Transverse colon (tissue), 4 donors: ENCODE measurements at regions not wholly inside any gene's neighbourhood (a gene's known extent, or its start where the extent isn't known, plus 50 kb on each side); places are given as distances from the start of the nearest gene placed in this dataset.
A peak's percentile ranks its signal among the peaks of the same experiment; 100 is the strongest.

Source experiments
- DNase-seq: peaks from one replicate; pipeline ENCODE4 v3.0.0-alpha.2; 2019
- H3K27ac ChIP-seq, 4 donors: fragments of 200-600 bp; sonication (generic); 2 replicates each; pipeline ENCODE4 v1.5.1; 2016 to 2018; ENCODE audit warnings: inconsistent platforms in 4 of 4
- H3K27me3 ChIP-seq: fragments of 200-600 bp; sonication (generic); 2 replicates; pipeline ENCODE4 v1.5.1; 2017; ENCODE audit warnings: inconsistent platforms
- H3K36me3 ChIP-seq, 4 donors: fragments of 200-600 bp; sonication (generic); 2 replicates each; pipeline ENCODE4 v1.5.1; 2017 to 2019; ENCODE audit warnings: inconsistent platforms in 4 of 4
- H3K4me1 ChIP-seq, 4 donors: fragments of 200-600 bp; sonication (generic); 2 replicates each; pipeline ENCODE4 v1.5.1; 2017 to 2020; ENCODE audit warnings: inconsistent platforms in 4 of 4
- H3K4me3 ChIP-seq, 4 donors: fragments of 200-600 bp; sonication (generic); 1 replicate in 1 of 4; 2 replicates in 3 of 4; pipeline versions ENCODE4 v1.5.1 to v1.6.1; 2017 to 2019; ENCODE audit warnings: inconsistent platforms in 4 of 4
- H3K9me3 ChIP-seq, 2 donors: fragments of 200-600 bp; sonication (generic); 2 replicates each; pipeline ENCODE4 v1.5.1; 2017 to 2019; ENCODE audit warnings: inconsistent platforms in 2 of 2
- CTCF ChIP-seq, 5 experiments: fragments of 200-600 bp in 3 of 5; fragments of 450-650 bp in 2 of 5; sonication (generic) in 3 of 5; IDR thresholded peaks; 1 replicate in 2 of 5; 2 replicates in 3 of 5; pipeline ENCODE4 v1.5.1; 2016 to 2017; ENCODE audit warnings: antibody characterized with exemption in 5 of 5, inconsistent platforms in 3 of 5, mild to moderate bottlenecking in 2 of 5, moderate library complexity in 1 of 5
- EP300 ChIP-seq: sonication (generic); formaldehyde crosslinking; IDR thresholded peaks from one replicate; pipeline ENCODE4 v1.6.1; 2017; ENCODE audit warnings: antibody characterized with exemption, low read depth
- POLR2A ChIP-seq: fragments of 450-650 bp; IDR thresholded peaks from one replicate; pipeline ENCODE4 v1.6.1; 2016; ENCODE audit warnings: antibody characterized with exemption, mild to moderate bottlenecking, moderate library complexity
- POLR2AphosphoS5 ChIP-seq, 3 donors: sonication (generic); formaldehyde crosslinking; IDR thresholded peaks; one replicate each; pipeline ENCODE4 v1.6.1; 2016; ENCODE audit warnings: antibody characterized with exemption in 3 of 3
- WGBS, 2 donors: methylation state at CpG; one replicate each; pipeline ENCODE4 v1.1.5; 2018; ENCODE audit warnings: low coverage in 1 of 2; 5-methylcytosine and 5-hydroxymethylcytosine counted together
- in situ Hi-C, 4 donors: fragments of 200-750 bp; cut with MboI; loops; one replicate each; pipeline versions ENCODE4 v1.15.0 to v1.15.1; 2017; ENCODE audit warnings: low sequenced_read_pairs in 3 of 4, low pct_ligation_motif_present in 1 of 4, low pct_unique_long_range_greater_than_20kb in 1 of 4
- intact Hi-C: fragments of 100-400 bp; cut with DNase I; formaldehyde crosslinking; loops from one replicate; pipeline ENCODE4 v1.15.1; 2023; ENCODE audit warnings: low total_unique reads

DNA sequence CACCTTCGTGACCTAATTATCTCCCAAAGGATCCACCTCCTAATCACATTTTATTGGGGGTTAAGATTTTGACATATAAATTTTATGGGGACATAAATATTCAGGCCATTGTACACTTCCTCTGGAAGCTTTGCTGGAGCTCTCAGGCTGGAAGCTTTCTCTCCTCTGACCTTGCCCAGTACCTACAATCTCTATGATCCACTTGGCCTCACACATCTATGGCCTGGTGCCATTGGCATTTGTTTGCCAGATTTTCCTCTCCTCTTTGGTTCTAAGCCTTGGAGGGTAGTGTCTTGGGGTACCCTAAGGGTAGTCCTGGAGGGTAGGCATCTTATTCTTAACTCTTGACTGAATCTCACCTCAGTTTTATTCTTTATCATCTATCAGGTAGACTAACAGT is 79.0 kb downstream of the HLX start:
- WGBS, 2 donors = 33 to 71% methylated on average over 1 of the region's 1 CpG

DNA sequence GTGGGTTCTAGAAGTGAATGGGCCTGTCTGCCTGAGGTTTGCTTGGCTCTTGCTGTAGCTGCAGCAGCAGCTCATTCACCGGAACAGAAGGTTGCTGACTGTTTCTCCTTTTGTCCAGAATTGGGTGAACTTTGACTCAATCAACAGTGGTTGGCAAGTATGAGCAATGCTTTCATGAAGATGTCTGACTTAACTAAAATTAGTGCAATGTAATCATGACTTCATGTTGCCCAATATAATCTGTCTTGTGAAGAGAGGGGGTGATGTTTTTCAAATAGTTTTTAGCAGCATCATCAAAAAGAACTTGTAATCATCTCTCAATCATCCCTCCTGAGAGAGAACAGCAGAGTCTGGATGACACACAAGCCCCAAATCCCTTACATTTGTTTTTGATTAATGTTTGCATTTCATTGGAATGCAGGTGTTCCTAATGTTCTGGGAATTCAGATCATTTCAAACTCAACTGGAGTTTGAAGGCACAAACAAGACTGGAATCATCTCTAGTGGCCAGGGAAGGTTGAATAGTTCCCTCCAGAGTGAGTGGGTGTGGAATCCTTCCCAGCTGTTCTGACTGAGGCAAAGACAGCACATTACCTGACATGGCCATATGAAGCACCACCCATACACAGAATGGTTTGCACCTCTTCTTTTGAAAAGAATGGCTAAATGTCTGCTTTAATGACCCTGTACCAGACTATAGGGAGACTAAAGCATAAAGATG is 82.9 kb downstream of the HLX start:
- TF ChIP-seq POLR2AphosphoS5 (IDR thresholded peaks at IDR 0.05) (peak; percentile 4 to 36 (median 18)), CTCF (IDR thresholded peaks at IDR 0.05) (no peak), EP300 (no peak)
- no peaks in the 10 kb centered on the region for H3K4me1 ChIP-seq
- in situ Hi-C loops (no loop called here), intact Hi-C loops (no loop called here)
- no peak overlapping the region for H3K27ac ChIP-seq
- no peaks in the 10 kb centered on the region for H3K9me3 ChIP-seq
- no peak overlapping the region for H3K4me3 ChIP-seq
- no peaks in the 10 kb centered on the region for H3K27me3 ChIP-seq
- H3K36me3 ChIP-seq = no peaks in the 10 kb centered on the region
- 75% methylated on average over 1 of the region's 1 CpG; no CpG with 5 or more reads in 1 of the 2 donors for WGBS, 2 donors
- DNase-seq = no peak

More for the DNA sequence above, 79.0 kb downstream of the HLX start:
- intact Hi-C loops = loop anchor here (2.0 kb wide), 1 partner anchor 37 kb away; no protein-coding TSS in a partner anchor
- no peak for TF ChIP-seq POLR2A
- no peak for TF ChIP-seq POLR2AphosphoS5 (IDR thresholded peaks at IDR 0.05)
- no peak for TF ChIP-seq EP300
- no peak for TF ChIP-seq CTCF (IDR thresholded peaks at IDR 0.05)
- in situ Hi-C loops = no loop called here
- H3K9me3 ChIP-seq = no peaks in the 10 kb centered on the region
- no peaks in the 10 kb centered on the region for H3K4me1 ChIP-seq
- no peak overlapping the region for H3K4me3 ChIP-seq
- no peak overlapping the region for H3K27ac ChIP-seq
- no peaks in the 10 kb centered on the region for H3K36me3 ChIP-seq
- no peaks in the 10 kb centered on the region for H3K27me3 ChIP-seq
- DNase-seq = no peak

DNA sequence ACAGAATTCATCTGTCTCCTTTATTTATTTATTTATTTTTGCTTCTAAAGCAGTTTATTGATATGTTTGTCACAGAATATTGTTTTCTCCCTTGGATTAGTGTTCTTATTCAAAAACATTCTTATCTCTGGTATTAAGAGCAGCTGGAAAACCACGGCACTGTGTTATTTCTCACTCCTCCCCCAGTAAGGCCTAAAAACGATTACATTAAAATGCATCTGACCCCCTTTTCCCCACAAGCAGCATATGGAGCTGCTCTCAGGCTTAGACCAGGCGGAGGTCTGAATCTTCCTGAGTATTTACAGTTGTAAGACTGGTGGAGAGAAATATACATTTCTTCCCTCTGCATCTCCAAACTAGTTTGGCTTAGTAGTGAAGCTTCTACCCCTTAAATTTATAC is 86.8 kb downstream of the HLX start:
- Histone ChIP-seq H3K36me3 (no peaks in the 10 kb centered on the region), H3K4me3 (no peak overlapping the region), H3K27ac (no peak overlapping the region), H3K27me3 (no peaks in the 10 kb centered on the region), H3K4me1 (peaks cover 0 to 7% (median 0%) of the 10 kb centered on the region in 4 donors), H3K9me3 (no peaks in the 10 kb centered on the region)
- in situ Hi-C loops (no loop called here), intact Hi-C loops (no loop called here)
- no peak for DNase-seq
- 40 to 70% methylated on average over 1 to 3 of the region's 3 CpGs for WGBS, 2 donors
- TF ChIP-seq POLR2AphosphoS5 (IDR thresholded peaks at IDR 0.05) (no peak), POLR2A (no peak), CTCF (IDR thresholded peaks at IDR 0.05) (no peak), EP300 (no peak)

- intact Hi-C loops = no loop called here
- TF ChIP-seq CTCF (IDR thresholded peaks at IDR 0.05) = no peak
- TF ChIP-seq POLR2A = no peak
- no peak for TF ChIP-seq EP300
- no peak for TF ChIP-seq POLR2AphosphoS5 (IDR thresholded peaks at IDR 0.05)
- Histone ChIP-seq H3K27me3 (no peaks in the 10 kb centered on the region), H3K36me3 (no peaks in the 10 kb centered on the region), H3K4me1 (peaks cover 0 to 7% (median 0%) of the 10 kb centered on the region in 4 donors), H3K9me3 (no peaks in the 10 kb centered on the region), H3K27ac (no peak overlapping the region), H3K4me3 (no peak overlapping the region)
- in situ Hi-C loops = no loop called here
- no peak for DNase-seq
Observed at GRCh38 chr1:220966473-220966872, 87.2 kb downstream of the HLX start.
